ENCODE measurements at regions not wholly inside any gene's neighbourhood (a gene's known extent, or its start where the extent isn't known, plus 50 kb on each side); places are given as distances from the start of the nearest gene placed in this dataset.

- Histone ChIP-seq H3K4me3 (ENCODE audit: control insufficient read depth in 1 of 2, extremely low read depth in 1 of 2, low read length in 1 of 2) (no peak overlapping the region), H3K9me3 (no peaks in the 10 kb centered on the region), H3K36me3 (ENCODE audit: control insufficient read depth in 2 of 2, extremely low read depth in 1 of 2, insufficient read depth in 1 of 2, low read length in 1 of 2) (no peaks in the 10 kb centered on the region), H3K4me1 (ENCODE audit: control insufficient read depth in 1 of 2, extremely low read depth in 1 of 2, insufficient read depth in 2 of 2, low read length in 2 of 2) (no peaks in the 10 kb centered on the region), H3K27me3 (replicated peaks in 1 of 2; ENCODE audit: control insufficient read depth in 2 of 2, extremely low read depth in 1 of 2, insufficient read depth in 2 of 2, low read length in 1 of 2) (peaks cover 0 to 36% of the 10 kb centered on the region in 2 experiments), H3K27ac (ENCODE audit: low read length) (no peak overlapping the region)
- H3K4me3 Mint-ChIP-seq, result no peak overlapping the region
- no peak for ATAC-seq (replicated peaks in 1 of 4)
- H3K27me3 Mint-ChIP-seq, result peaks cover 54 to 64% of the 10 kb centered on the region in 2 donors
- H3K27ac Mint-ChIP-seq, result no peak overlapping the region
- peaks cover 5 to 15% (median 14%) of the 10 kb centered on the region in 3 donors for H3K9me3 Mint-ChIP-seq
- POLR2A ChIA-PET, result no interaction called here
- CTCF ChIA-PET, result no interaction called here
- DNase-seq, result no peak
- WGBS (ENCODE audit: insufficient coverage), result no CpG with 5 or more reads among the region's 4 CpGs
- H3K4me1 Mint-ChIP-seq, result no peaks in the 10 kb centered on the region
- H3K36me3 Mint-ChIP-seq, result no peaks in the 10 kb centered on the region
These were observed 109.8 kb upstream of the MVB12B start for GRCh38 chr9:126216826-126217225.

- Mint-ChIP-seq H3K27me3 (peaks cover 58 to 68% of the 10 kb centered on the region in 2 donors), H3K4me1 (no peaks in the 10 kb centered on the region), H3K27ac (no peak overlapping the region), H3K36me3 (no peaks in the 10 kb centered on the region), H3K4me3 (no peak overlapping the region), H3K9me3 (peaks cover 5 to 15% (median 14%) of the 10 kb centered on the region in 3 donors)
- CTCF ChIA-PET, result no interaction called here
- Histone ChIP-seq H3K9me3 (no peaks in the 10 kb centered on the region), H3K4me3 (ENCODE audit: control insufficient read depth in 1 of 2, extremely low read depth in 1 of 2, low read length in 1 of 2) (no peak overlapping the region), H3K4me1 (ENCODE audit: control insufficient read depth in 1 of 2, extremely low read depth in 1 of 2, insufficient read depth in 2 of 2, low read length in 2 of 2) (no peaks in the 10 kb centered on the region), H3K27ac (ENCODE audit: low read length) (no peak overlapping the region), H3K27me3 (replicated peaks in 1 of 2; ENCODE audit: control insufficient read depth in 2 of 2, extremely low read depth in 1 of 2, insufficient read depth in 2 of 2, low read length in 1 of 2) (peaks cover 3 to 41% of the 10 kb centered on the region in 2 experiments), H3K36me3 (ENCODE audit: control insufficient read depth in 2 of 2, extremely low read depth in 1 of 2, insufficient read depth in 1 of 2, low read length in 1 of 2) (no peaks in the 10 kb centered on the region)
- POLR2A ChIA-PET, result no interaction called here
- ATAC-seq (replicated peaks in 1 of 4) (no peak), DNase-seq (no peak)
- WGBS (ENCODE audit: insufficient coverage), result no CpG with 5 or more reads among the region's 5 CpGs
These were observed 109.4 kb upstream of the MVB12B start for GRCh38 chr9:126217250-126217653.

- CTCF ChIA-PET, result no interaction called here
- no peak for DNase-seq
- POLR2A ChIA-PET, result no interaction called here
- Mint-ChIP-seq H3K4me3 (no peak overlapping the region), H3K9me3 (peaks cover 5 to 15% (median 14%) of the 10 kb centered on the region in 3 donors), H3K27ac (no peak overlapping the region), H3K36me3 (no peaks in the 10 kb centered on the region), H3K4me1 (no peaks in the 10 kb centered on the region), H3K27me3 (peaks cover 60 to 70% of the 10 kb centered on the region in 2 donors)
- H3K4me1 ChIP-seq (ENCODE audit: control insufficient read depth in 1 of 2, extremely low read depth in 1 of 2, insufficient read depth in 2 of 2, low read length in 2 of 2), result peaks cover 0 to 3% of the 10 kb centered on the region in 2 experiments
- peaks cover 3 to 46% of the 10 kb centered on the region in 2 experiments for H3K27me3 ChIP-seq (replicated peaks in 1 of 2; ENCODE audit: control insufficient read depth in 2 of 2, extremely low read depth in 1 of 2, insufficient read depth in 2 of 2, low read length in 1 of 2)
- 57% methylated on average over 3 of the region's 7 CpGs for whole genome bisulfite sequencing (ENCODE audit: insufficient coverage)
- no peak overlapping the region for H3K4me3 ChIP-seq (ENCODE audit: control insufficient read depth in 1 of 2, extremely low read depth in 1 of 2, low read length in 1 of 2)
- H3K27ac ChIP-seq (ENCODE audit: low read length), result no peak overlapping the region
- H3K9me3 ChIP-seq, result no peaks in the 10 kb centered on the region
- no peak for ATAC-seq (replicated peaks in 1 of 4)
- no peaks in the 10 kb centered on the region for H3K36me3 ChIP-seq (ENCODE audit: control insufficient read depth in 2 of 2, extremely low read depth in 1 of 2, insufficient read depth in 1 of 2, low read length in 1 of 2)
These were observed 108.8 kb upstream of the MVB12B start for GRCh38 chr9:126217797-126218196.

- WGBS (ENCODE audit: insufficient coverage), result 70% methylated on average over 9 of the region's 10 CpGs
- Mint-ChIP-seq H3K27ac (no peak overlapping the region), H3K27me3 (peaks cover 60 to 77% of the 10 kb centered on the region in 2 donors), H3K4me1 (no peaks in the 10 kb centered on the region), H3K4me3 (no peak overlapping the region), H3K36me3 (no peaks in the 10 kb centered on the region), H3K9me3 (peaks cover 4 to 15% (median 14%) of the 10 kb centered on the region in 3 donors)
- CTCF ChIA-PET, result no interaction called here
- H3K9me3 ChIP-seq, result no peaks in the 10 kb centered on the region
- DNase-seq (no peak), ATAC-seq (replicated peaks in 1 of 4) (no peak)
- no peak overlapping the region for H3K27ac ChIP-seq (ENCODE audit: low read length)
- peaks cover 0 to 5% of the 10 kb centered on the region in 2 experiments for H3K4me1 ChIP-seq (ENCODE audit: control insufficient read depth in 1 of 2, extremely low read depth in 1 of 2, insufficient read depth in 2 of 2, low read length in 2 of 2)
- H3K36me3 ChIP-seq (ENCODE audit: control insufficient read depth in 2 of 2, extremely low read depth in 1 of 2, insufficient read depth in 1 of 2, low read length in 1 of 2), result no peaks in the 10 kb centered on the region
- H3K27me3 ChIP-seq (replicated peaks in 1 of 2; ENCODE audit: control insufficient read depth in 2 of 2, extremely low read depth in 1 of 2, insufficient read depth in 2 of 2, low read length in 1 of 2), result peaks cover 3 to 51% of the 10 kb centered on the region in 2 experiments
- POLR2A ChIA-PET, result no interaction called here
- no peak overlapping the region for H3K4me3 ChIP-seq (ENCODE audit: control insufficient read depth in 1 of 2, extremely low read depth in 1 of 2, low read length in 1 of 2)
These were observed 108.1 kb upstream of the MVB12B start for GRCh38 chr9:126218359-126219125.

GRCh38 chr9:126219166-126219565, 107.5 kb upstream of the MVB12B start:
- peaks cover 3 to 57% of the 10 kb centered on the region in 2 experiments for H3K27me3 ChIP-seq (replicated peaks in 1 of 2; ENCODE audit: control insufficient read depth in 2 of 2, extremely low read depth in 1 of 2, insufficient read depth in 2 of 2, low read length in 1 of 2)
- DNase-seq, result no peak
- H3K9me3 ChIP-seq, result no peaks in the 10 kb centered on the region
- no peak for ATAC-seq (replicated peaks in 1 of 4)
- H3K4me3 ChIP-seq (ENCODE audit: control insufficient read depth in 1 of 2, extremely low read depth in 1 of 2, low read length in 1 of 2), result no peak overlapping the region
- H3K27ac Mint-ChIP-seq, result no peak overlapping the region
- H3K4me1 ChIP-seq (ENCODE audit: control insufficient read depth in 1 of 2, extremely low read depth in 1 of 2, insufficient read depth in 2 of 2, low read length in 2 of 2), result peaks cover 0 to 5% of the 10 kb centered on the region in 2 experiments
- H3K36me3 Mint-ChIP-seq, result no peaks in the 10 kb centered on the region
- WGBS (ENCODE audit: insufficient coverage), result 59% methylated on average over 2 of the region's 2 CpGs
- no peaks in the 10 kb centered on the region for H3K4me1 Mint-ChIP-seq
- no peak overlapping the region for H3K27ac ChIP-seq (ENCODE audit: low read length)
- no peaks in the 10 kb centered on the region for H3K36me3 ChIP-seq (ENCODE audit: control insufficient read depth in 2 of 2, extremely low read depth in 1 of 2, insufficient read depth in 1 of 2, low read length in 1 of 2)
- H3K27me3 Mint-ChIP-seq, result peaks cover 66 to 82% of the 10 kb centered on the region in 2 donors
- ChIA-PET CTCF (no interaction called here), POLR2A (no interaction called here)
- H3K9me3 Mint-ChIP-seq, result peaks cover 4 to 12% (median 11%) of the 10 kb centered on the region in 3 donors
- H3K4me3 Mint-ChIP-seq, result no peak overlapping the region

GRCh38 chr9:126219648-126220063, 107.0 kb upstream of the MVB12B start:
- Histone ChIP-seq H3K9me3 (no peaks in the 10 kb centered on the region), H3K4me1 (ENCODE audit: control insufficient read depth in 1 of 2, extremely low read depth in 1 of 2, insufficient read depth in 2 of 2, low read length in 2 of 2) (peaks cover 0 to 5% of the 10 kb centered on the region in 2 experiments), H3K36me3 (ENCODE audit: control insufficient read depth in 2 of 2, extremely low read depth in 1 of 2, insufficient read depth in 1 of 2, low read length in 1 of 2) (no peaks in the 10 kb centered on the region), H3K27ac (ENCODE audit: low read length) (no peak overlapping the region), H3K27me3 (replicated peaks in 1 of 2; ENCODE audit: control insufficient read depth in 2 of 2, extremely low read depth in 1 of 2, insufficient read depth in 2 of 2, low read length in 1 of 2) (peaks cover 3 to 61% of the 10 kb centered on the region in 2 experiments), H3K4me3 (ENCODE audit: control insufficient read depth in 1 of 2, extremely low read depth in 1 of 2, low read length in 1 of 2) (no peak overlapping the region)
- ChIA-PET POLR2A (no interaction called here), CTCF (no interaction called here)
- no peak for DNase-seq
- no peaks in the 10 kb centered on the region for H3K4me1 Mint-ChIP-seq
- H3K4me3 Mint-ChIP-seq, result no peak overlapping the region
- H3K27ac Mint-ChIP-seq, result no peak overlapping the region
- no peaks in the 10 kb centered on the region for H3K36me3 Mint-ChIP-seq
- WGBS (ENCODE audit: insufficient coverage), result 90% methylated on average over 11 of the region's 11 CpGs
- peaks cover 2 to 8% (median 6%) of the 10 kb centered on the region in 3 donors for H3K9me3 Mint-ChIP-seq
- ATAC-seq (replicated peaks in 1 of 4), result no peak
- peaks cover 70 to 84% of the 10 kb centered on the region in 2 donors for H3K27me3 Mint-ChIP-seq
